GM21528 (cell line): ENCODE measurements at regions not wholly inside any gene's neighbourhood (a gene's known extent, or its start where the extent isn't known, plus 50 kb on each side); places are given as distances from the start of the nearest gene placed in this dataset.

Source experiments
- ATAC-seq: cut with Tn5 transposase; IDR thresholded peaks from one replicate; pipeline ENCODE4 v1.9.1; 2021; ENCODE audit warnings: mild to moderate bottlenecking, moderate library complexity; ENCODE audit not compliant: unreplicated experiment, low FRiP score

DNA sequence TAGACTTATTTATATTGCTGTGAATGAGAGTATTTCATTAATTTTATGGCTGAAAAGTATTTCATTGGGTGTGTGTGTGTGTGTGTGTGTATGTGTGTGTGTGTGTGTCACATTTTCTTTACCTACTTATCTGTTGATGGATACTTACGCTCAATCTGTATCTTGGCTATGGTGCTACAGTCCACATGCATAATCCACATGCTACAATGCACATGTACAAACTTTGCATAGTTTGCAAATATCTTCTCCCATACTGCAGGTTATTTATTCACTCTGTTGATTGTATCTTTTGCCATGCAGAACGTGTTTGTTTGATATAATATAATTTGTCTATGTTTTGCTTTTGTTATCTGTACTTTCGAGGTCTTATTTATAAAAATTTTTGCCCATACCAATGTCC lies 167.8 kb downstream of the RAB28 start:
- ATAC-seq = no peak

- ATAC-seq = no peak
These were observed 170.3 kb downstream of the RAB28 start for GRCh38 chr4:13313856-13314255.

DNA sequence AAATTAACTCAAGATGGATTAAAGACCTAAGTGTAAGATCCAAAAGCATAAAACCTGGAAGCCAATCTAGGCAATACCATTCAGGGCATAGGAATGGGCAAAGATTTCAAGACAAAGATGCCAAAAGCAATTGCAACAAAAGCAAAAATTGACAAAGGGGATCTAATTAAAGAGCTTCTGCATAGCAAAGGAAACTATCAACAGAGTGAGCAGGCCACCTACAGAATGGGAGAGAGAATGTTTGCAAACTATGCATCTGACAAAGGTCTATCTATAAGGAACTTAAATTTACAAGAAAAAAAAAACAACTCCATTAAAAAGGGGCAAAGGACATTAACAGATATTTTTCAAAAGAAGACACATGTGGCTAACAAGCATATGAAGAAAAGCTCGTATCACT lies 171.9 kb downstream of the RAB28 start:
- no peak for ATAC-seq

DNA sequence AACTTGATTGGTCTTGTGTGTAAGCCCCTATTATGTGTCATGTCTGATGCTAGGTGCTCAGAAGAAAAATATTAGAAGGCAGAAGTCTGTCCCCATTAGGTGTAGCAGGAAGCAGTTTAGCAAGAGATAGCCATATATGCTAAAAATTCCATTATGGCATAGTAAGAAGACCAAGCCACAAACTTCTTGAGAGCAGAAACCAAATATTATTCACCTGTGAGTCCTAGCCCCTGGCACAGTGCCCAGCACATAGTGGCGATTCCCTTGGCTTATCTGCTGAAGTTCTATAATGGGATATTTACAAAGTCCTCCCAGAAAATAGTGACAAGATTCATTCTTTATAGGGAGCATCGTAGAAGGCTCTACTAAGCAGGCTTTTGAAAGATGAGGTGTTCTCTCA lies 174.4 kb downstream of the RAB28 start:
- no peak for ATAC-seq

DNA sequence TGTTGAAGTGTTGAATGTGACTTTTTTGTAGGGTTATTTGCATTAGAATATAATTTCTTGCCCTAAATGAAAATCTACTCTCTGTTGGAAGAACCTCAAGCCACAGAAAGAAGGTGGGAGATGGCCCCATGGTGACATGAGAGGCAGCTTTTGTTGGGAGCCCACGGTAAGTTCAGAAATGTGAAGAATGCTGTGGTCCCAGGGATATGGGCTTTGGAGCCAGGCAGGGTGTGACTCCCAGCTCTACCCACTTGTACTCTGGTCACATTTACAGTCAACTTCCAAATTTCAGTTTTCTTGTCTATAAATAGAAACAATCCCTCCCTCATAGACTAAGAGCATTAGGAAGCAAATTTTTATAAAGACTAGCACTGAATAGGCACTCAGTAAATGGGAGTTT lies 177.8 kb downstream of the RAB28 start:
- no peak for ATAC-seq

DNA sequence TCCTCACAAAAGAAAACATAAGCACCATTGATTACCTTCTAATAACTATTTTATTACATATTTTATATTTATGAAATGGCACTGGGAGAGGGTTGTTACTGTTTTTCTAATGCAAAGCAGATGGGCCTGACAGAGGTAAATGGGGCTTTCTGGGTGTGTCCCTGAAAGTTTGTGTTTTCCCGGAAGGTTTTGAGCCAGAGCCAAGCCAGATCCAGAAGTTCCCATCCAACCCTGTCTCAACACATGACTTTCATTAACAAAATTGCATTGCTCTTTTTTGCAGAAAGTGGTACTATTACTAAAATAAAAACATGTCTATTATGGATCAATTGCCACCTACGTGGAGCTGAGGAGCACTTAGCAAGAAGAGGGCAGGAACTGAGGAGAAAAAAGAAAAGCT lies 181.3 kb downstream of the RAB28 start:
- no peak for ATAC-seq

GRCh38 chr4:13299343-13299742 lies 184.8 kb downstream of the RAB28 start:
- no peak for ATAC-seq

DNA sequence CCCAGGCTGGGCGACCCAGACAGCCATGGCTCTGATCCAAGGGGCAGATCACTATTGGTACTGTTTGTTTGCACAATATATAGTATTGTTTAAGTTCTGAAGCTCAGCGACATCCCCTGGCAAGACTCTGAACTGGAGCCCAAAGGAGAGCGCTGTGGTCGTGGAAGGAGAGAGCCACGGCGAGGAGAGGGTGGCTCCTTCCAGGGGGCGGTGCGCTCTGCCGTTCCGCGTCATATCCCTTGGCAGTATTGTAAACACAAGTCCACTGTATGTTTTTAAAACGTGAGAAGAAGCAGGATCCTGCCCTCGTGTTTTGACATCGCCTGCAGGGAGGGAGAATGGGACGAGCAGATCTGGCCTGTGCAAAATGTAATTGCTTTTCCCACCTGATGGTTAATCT lies 185.5 kb downstream of the RAB28 start:
- no peak for ATAC-seq

DNA sequence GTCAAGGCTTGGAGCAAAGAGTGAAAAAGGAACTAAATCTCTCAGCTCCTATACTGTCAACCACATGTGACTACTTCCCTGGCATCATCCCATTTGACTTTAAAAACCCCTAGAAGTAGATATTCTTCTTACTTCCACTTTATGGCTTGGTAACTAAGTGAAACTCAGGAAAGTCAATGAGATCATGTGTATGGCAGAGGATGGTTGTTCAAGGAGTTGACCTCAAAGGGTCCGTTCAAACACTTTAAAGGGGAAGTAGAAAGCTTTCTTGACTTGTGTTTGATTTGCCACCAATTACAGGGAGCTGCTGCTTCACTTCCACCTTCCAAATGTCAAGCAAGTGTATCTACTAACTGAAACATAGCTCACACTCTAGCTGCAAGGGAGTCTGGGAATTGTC lies 187.2 kb downstream of the RAB28 start:
- no peak for ATAC-seq

- no peak for ATAC-seq
These were observed 189.1 kb downstream of the RAB28 start for GRCh38 chr4:13294961-13295605.

- no peak for ATAC-seq
These were observed 191.8 kb downstream of the RAB28 start for GRCh38 chr4:13292372-13292771.

DNA sequence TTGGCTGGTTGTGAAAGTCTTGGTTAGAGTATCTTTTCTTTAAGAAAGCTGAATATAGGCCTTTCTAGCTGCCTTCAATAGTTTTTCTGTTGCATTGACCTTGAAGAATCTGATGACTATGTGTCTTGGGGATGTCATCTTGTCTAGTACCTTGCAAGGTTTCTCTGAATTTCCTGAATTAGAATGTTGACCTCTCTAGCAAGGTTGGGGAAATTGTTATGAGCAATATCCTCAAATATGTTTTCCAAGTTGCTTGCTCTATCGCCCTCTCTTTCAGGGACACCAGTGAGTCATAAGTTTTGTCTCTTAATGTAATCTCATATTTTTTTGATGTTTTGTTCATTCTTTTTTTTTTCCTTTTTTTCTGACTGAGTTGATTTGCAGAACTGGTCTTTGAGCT lies 194.7 kb downstream of the RAB28 start:
- no peak for ATAC-seq

DNA sequence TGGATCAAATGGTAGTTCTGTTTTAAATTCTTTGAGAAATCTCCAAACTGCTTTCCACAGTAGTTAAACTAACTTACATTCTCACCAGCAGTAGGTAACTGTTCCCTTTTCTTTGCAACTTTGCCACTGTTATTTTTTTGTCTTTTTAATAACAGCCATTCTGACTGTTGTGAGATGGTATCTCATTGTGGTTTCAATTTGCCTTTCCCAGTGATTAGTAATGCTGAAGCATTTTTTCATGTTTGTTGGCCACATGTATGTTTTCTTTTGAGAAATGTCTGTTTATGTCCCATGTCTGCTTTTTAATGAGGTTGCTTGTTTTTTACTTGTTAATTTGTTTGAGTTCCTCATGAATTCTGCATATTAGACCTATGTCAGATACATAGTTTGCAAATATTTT lies 198.8 kb downstream of the RAB28 start:
- no peak for ATAC-seq

- no peak for ATAC-seq
These were observed 199.2 kb downstream of the RAB28 start for GRCh38 chr4:13284932-13285331.

- no peak for ATAC-seq
These were observed 207.8 kb downstream of the RAB28 start for GRCh38 chr4:13276357-13276756.

DNA sequence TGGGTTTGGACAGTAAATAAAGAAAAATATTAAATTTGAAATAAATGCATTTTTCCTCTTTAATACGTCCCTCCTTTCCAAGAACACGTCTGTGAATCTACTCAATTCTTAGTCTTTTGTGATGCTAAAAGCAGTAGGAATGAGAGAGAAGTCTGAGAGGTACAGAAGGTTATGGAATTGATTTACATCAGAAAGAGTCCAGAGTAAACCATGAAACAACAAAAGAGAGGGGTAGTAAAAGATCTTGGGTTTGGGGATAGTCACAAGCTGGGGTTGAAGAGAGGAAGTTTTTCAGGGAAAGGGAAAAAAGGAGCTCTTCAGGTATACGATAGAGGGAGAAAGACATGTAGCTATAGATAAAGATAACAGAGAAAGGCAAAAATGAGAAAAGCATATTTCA lies 215.4 kb downstream of the RAB28 start:
- no peak for ATAC-seq

DNA sequence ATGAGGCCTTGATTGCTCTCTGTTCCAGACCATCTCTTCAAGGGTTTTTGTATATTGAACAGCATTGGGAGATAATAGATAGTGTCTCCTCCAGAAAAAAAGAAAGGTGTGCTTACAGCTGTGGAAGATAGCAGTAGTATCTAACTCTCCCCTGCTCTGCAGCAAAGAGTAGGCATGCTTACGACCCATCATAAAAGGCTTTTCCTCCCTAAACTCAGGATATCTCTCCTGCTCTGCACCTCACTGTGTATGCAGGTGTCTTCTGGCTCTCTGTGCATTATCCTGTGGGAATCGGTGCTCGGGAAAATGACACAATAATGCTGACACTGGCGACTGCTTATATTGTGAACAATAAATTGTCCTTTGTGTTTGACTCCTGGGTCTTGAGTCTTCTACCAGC lies 216.0 kb downstream of the RAB28 start:
- no peak for ATAC-seq

GRCh38 chr4:13267091-13267490 lies 217.0 kb downstream of the RAB28 start:
- no peak for ATAC-seq

GRCh38 chr4:13266687-13267086 lies 217.5 kb downstream of the RAB28 start:
- no peak for ATAC-seq

DNA sequence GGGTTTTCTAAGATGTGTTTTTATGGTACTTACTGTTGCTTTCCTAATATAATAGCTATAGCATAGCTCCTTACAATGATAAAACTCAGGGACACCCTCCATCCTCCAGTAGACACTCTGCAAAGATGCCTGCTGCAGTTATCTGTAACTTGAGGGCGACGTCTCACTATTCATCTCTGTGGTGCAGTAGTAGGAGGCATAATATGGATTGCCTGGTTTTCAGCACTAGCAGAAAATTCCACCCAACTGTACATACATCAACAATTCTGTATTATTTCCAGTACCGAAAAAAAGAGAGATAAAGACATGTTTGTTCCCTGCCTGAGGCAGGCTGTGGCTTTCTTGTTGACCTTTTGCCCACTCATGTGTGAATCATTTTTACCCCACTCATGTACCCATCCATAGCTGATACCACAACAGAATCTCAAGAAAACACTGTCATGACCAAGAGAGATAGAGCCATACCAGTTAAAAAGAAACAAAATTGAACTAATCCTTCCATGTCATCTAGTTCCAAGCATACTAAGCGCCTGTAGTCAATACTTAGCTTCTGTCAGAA lies 220.1 kb downstream of the RAB28 start:
- ATAC-seq = no peak

DNA sequence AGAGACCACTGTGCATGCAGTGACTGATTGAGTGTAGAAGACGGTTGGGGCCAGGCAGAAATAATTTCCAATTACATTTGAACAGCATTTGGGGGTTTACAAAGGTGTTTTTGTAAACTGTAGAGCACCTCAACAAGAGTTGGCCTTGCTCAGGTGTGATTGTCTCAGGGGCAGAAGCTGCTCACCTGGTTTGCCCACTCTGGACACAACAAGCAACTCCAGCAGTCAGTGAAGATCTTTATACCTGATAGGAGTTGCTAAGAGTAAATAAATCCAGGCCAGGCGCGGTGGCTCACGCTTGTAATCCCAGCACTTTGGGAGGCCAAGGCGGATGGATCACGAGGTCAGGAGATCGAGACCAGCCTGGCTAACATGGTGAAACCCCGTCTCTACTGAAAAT lies 221.3 kb downstream of the RAB28 start:
- ATAC-seq = no peak

DNA sequence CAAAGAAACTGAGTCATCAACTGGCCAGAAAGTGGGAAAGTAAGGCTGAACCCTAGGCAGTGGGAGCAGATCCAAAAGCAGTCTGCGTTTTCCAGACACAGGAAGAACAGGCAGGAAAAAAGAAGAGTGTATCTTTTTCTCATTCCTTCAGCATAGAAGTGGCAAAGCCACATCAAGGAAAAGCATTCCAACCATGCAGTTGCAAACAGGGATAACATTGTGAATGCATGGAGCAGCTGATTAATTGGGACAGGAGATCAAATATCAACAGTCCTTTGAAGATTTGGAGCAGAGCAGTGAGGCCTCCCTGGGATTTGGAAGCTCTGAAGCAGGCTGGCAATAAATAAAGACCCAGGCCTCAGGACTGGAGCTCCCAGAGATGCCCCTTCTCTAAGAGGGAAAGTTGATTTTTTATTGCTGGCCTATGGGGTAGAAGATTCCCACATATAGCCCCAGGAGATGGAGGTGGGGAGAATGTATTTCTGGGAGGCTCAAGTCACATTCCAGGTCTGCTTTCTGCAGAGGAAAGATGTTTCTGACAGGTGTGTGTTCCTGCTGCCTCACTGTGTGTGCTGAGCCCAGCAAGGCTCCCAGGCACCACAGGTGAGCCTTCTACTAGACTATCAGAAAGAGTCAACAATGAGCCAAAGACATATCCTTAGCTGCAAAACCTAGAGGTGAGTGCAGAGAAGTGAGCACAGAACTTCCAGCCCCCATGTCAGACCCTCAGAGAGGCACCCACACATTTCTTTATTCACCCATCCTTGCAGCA lies 222.5 kb downstream of the RAB28 start:
- ATAC-seq = no peak
